Neural crest cell (in vitro differentiated cells): ENCODE measurements at regions not wholly inside any gene's neighbourhood (a gene's known extent, or its start where the extent isn't known, plus 50 kb on each side); places are given as distances from the start of the nearest gene placed in this dataset.

Experiments used
- DNase-seq: peaks from one replicate; pipeline ENCODE4 v3.0.0; 2021; ENCODE audit warnings: low read depth, mixed read lengths, low spot score
- H3K27ac Mint-ChIP-seq: one replicate; pipeline ENCODE4 v1.8.0; 2021; ENCODE audit warnings: mild to moderate bottlenecking, mixed read lengths; ENCODE audit not compliant: unreplicated experiment
- H3K27me3 Mint-ChIP-seq: 2 replicates; pipeline ENCODE4 v1.8.0; 2021; ENCODE audit warnings: low read depth, mild to moderate bottlenecking, mixed read lengths
- H3K36me3 Mint-ChIP-seq: 2 replicates; pipeline ENCODE4 v1.8.0; 2021; ENCODE audit warnings: low read depth, mild to moderate bottlenecking, mixed read lengths
- H3K4me1 Mint-ChIP-seq: 2 replicates; pipeline ENCODE4 v1.8.0; 2021; ENCODE audit warnings: mixed read lengths
- H3K4me3 Mint-ChIP-seq: one replicate; pipeline ENCODE4 v1.8.0; 2021; ENCODE audit warnings: mild to moderate bottlenecking, mixed read lengths
- H3K9me3 Mint-ChIP-seq: 2 replicates; pipeline ENCODE4 v1.8.0; 2021; ENCODE audit warnings: mixed read lengths
- CTCF ChIP-seq: fragments of 200-600 bp; sonication (generic); conservative IDR thresholded peaks from 2 replicates; pipeline ENCODE4 v1.5.0; 2021; ENCODE audit warnings: antibody characterized with exemption, mild to moderate bottlenecking

GRCh38 chr1:217224201-217224600, 406.7 kb downstream of the GPATCH2 start:
- Mint-ChIP-seq H3K27me3 (no peaks in the 10 kb centered on the region), H3K36me3 (no peaks in the 10 kb centered on the region), H3K9me3 (peaks cover 3% of the 10 kb centered on the region), H3K4me1 (no peaks in the 10 kb centered on the region), H3K4me3 (no peak overlapping the region), H3K27ac (no peak overlapping the region)
- no peak for DNase-seq
- TF ChIP-seq CTCF = no peak

- no peak overlapping the region for H3K27ac Mint-ChIP-seq
- H3K9me3 Mint-ChIP-seq = peaks cover 3% of the 10 kb centered on the region
- H3K4me1 Mint-ChIP-seq = no peaks in the 10 kb centered on the region
- DNase-seq = no peak
- no peak for TF ChIP-seq CTCF
- H3K36me3 Mint-ChIP-seq = no peaks in the 10 kb centered on the region
- H3K27me3 Mint-ChIP-seq = no peaks in the 10 kb centered on the region
- no peak overlapping the region for H3K4me3 Mint-ChIP-seq
These were observed 416.3 kb downstream of the GPATCH2 start for GRCh38 chr1:217214551-217214950.

GRCh38 chr1:217211486-217211885, 419.4 kb downstream of the GPATCH2 start:
- Mint-ChIP-seq H3K27ac (no peak overlapping the region), H3K4me3 (no peak overlapping the region), H3K36me3 (no peaks in the 10 kb centered on the region), H3K27me3 (no peaks in the 10 kb centered on the region), H3K9me3 (peaks cover 8% of the 10 kb centered on the region), H3K4me1 (no peaks in the 10 kb centered on the region)
- TF ChIP-seq CTCF = no peak
- DNase-seq = no peak

DNA sequence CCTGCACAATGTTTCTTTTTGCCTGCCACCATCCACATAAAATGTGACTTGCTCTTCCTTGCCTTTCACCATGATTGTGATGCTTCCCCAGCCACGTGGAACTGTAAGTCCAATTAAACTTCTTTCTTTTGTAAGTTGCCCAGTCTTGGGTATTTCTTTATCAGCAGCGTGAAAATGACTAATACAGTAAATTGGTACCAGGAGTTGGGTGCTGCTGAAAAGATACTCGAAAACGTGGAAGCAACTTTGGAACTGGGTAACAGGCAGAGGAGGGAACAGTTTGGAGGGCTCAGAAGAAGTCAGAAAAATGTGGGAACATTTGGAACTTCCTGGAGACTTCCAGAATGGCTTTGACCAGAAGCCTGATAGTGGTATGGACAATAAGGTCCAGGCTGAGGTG, 425.3 kb downstream of the GPATCH2 start:
- Mint-ChIP-seq H3K27me3 (no peaks in the 10 kb centered on the region), H3K4me3 (no peak overlapping the region), H3K9me3 (peaks cover 11% of the 10 kb centered on the region), H3K36me3 (no peaks in the 10 kb centered on the region), H3K27ac (no peak overlapping the region), H3K4me1 (no peaks in the 10 kb centered on the region)
- TF ChIP-seq CTCF = no peak
- DNase-seq = no peak

- H3K4me3 Mint-ChIP-seq = no peak overlapping the region
- no peaks in the 10 kb centered on the region for H3K27me3 Mint-ChIP-seq
- no peaks in the 10 kb centered on the region for H3K4me1 Mint-ChIP-seq
- H3K36me3 Mint-ChIP-seq = no peaks in the 10 kb centered on the region
- no peak overlapping the region for H3K27ac Mint-ChIP-seq
- TF ChIP-seq CTCF = no peak
- DNase-seq = no peak
- H3K9me3 Mint-ChIP-seq = no peaks in the 10 kb centered on the region
These were observed 434.3 kb downstream of the GPATCH2 start for GRCh38 chr1:217196616-217197015.

GRCh38 chr1:217193151-217193550, 437.7 kb downstream of the GPATCH2 start:
- Mint-ChIP-seq H3K4me1 (no peaks in the 10 kb centered on the region), H3K27ac (no peak overlapping the region), H3K36me3 (no peaks in the 10 kb centered on the region), H3K4me3 (no peak overlapping the region), H3K27me3 (no peaks in the 10 kb centered on the region), H3K9me3 (peaks cover 8% of the 10 kb centered on the region)
- TF ChIP-seq CTCF = no peak
- no peak for DNase-seq
